ENCODE measurements at regions not wholly inside any gene's neighbourhood (a gene's known extent, or its start where the extent isn't known, plus 50 kb on each side); places are given as distances from the start of the nearest gene placed in this dataset.

DNA sequence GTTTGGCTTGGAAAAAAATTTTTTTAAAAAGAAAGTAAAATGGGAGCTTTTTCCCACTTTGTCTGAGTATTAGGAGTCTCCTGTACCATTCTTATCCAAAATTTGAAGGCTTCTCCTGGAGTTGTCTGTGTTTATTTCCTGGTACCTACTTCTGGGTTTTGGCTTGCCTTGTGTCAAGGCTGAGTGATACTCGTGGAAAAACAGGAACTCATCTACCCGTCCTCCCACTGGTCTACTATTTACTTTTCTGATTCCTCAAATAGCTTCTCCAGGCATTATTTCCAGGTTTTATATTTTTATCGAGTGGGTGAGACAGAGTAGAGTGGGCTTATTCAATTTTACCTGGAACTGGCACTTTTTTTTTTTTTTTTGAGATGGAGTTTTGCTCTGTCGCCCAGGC is 99.4 kb downstream of the RMI1 start:
- H3K27ac ChIP-seq, result no peak overlapping the region
- ATAC-seq (no peak), DNase-seq (ENCODE audit: low read depth in 1 of 2, low spot score in 1 of 2) (no peak), FAIRE-seq (no peak)
- ChIA-PET POLR2A (no interaction called here), CTCF (no interaction called here)
- no peaks in the 10 kb centered on the region for H3K9me3 ChIP-seq
- H3K4me3 ChIP-seq, result no peak overlapping the region
- no peaks in the 10 kb centered on the region; the same call in 2 of the 3 replicates for H3K4me1 ChIP-seq
- WGBS (ENCODE audit: missing lambda C conversion rate), result 27% methylated on average over 4 of the region's 4 CpGs
- H3K4me2 ChIP-seq, result peak overlapping the region; percentile 41; the same call in 2 of the 3 replicates
- TF ChIP-seq, protein P1, sequence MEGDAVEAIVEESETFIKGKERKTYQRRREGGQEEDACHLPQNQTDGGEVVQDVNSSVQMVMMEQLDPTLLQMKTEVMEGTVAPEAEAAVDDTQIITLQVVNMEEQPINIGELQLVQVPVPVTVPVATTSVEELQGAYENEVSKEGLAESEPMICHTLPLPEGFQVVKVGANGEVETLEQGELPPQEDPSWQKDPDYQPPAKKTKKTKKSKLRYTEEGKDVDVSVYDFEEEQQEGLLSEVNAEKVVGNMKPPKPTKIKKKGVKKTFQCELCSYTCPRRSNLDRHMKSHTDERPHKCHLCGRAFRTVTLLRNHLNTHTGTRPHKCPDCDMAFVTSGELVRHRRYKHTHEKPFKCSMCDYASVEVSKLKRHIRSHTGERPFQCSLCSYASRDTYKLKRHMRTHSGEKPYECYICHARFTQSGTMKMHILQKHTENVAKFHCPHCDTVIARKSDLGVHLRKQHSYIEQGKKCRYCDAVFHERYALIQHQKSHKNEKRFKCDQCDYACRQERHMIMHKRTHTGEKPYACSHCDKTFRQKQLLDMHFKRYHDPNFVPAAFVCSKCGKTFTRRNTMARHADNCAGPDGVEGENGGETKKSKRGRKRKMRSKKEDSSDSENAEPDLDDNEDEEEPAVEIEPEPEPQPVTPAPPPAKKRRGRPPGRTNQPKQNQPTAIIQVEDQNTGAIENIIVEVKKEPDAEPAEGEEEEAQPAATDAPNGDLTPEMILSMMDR (IDR thresholded peaks at IDR 0.05), result no peak
- TF ChIP-seq NPAS2 (CRISPR knock-in tag; IDR thresholded peaks at IDR 0.05; ENCODE audit: borderline replicate concordance) (no peak), POLR2A (IDR thresholded peaks at IDR 0.05; ENCODE audit: low read length) (no peak), EP300 (IDR thresholded peaks at IDR 0.05) (no peak), CHD2 (IDR thresholded peaks at IDR 0.05; ENCODE audit: low read length, partially characterized antibody) (no peak), JUNB (IDR thresholded peaks at IDR 0.05) (no peak), ZFP36 (IDR thresholded peaks at IDR 0.05; ENCODE audit: borderline replicate concordance, partially characterized antibody) (no peak), KDM1A (IDR thresholded peaks at IDR 0.05; ENCODE audit: low read depth) (no peak), MAZ (IDR thresholded peaks at IDR 0.05; ENCODE audit: borderline replicate concordance, low read depth, low read length) (no peak), JUN (IDR thresholded peaks at IDR 0.05) (no peak), FOSL2 (IDR thresholded peaks at IDR 0.05) (no peak), FOSL2 (CRISPR knock-in tag; IDR thresholded peaks at IDR 0.05) (no peak), CBX8 (IDR thresholded peaks at IDR 0.05) (no peak), RNF2 (IDR thresholded peaks at IDR 0.05; ENCODE audit: borderline replicate concordance, low read depth) (no peak), GATA3 (IDR thresholded peaks at IDR 0.05; ENCODE audit: borderline replicate concordance) (no peak)
- TF ChIP-seq, protein P2, sequence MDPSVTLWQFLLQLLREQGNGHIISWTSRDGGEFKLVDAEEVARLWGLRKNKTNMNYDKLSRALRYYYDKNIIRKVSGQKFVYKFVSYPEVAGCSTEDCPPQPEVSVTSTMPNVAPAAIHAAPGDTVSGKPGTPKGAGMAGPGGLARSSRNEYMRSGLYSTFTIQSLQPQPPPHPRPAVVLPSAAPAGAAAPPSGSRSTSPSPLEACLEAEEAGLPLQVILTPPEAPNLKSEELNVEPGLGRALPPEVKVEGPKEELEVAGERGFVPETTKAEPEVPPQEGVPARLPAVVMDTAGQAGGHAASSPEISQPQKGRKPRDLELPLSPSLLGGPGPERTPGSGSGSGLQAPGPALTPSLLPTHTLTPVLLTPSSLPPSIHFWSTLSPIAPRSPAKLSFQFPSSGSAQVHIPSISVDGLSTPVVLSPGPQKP (IDR thresholded peaks at IDR 0.05; ENCODE audit: low read depth, low read length), result no peak

DNA sequence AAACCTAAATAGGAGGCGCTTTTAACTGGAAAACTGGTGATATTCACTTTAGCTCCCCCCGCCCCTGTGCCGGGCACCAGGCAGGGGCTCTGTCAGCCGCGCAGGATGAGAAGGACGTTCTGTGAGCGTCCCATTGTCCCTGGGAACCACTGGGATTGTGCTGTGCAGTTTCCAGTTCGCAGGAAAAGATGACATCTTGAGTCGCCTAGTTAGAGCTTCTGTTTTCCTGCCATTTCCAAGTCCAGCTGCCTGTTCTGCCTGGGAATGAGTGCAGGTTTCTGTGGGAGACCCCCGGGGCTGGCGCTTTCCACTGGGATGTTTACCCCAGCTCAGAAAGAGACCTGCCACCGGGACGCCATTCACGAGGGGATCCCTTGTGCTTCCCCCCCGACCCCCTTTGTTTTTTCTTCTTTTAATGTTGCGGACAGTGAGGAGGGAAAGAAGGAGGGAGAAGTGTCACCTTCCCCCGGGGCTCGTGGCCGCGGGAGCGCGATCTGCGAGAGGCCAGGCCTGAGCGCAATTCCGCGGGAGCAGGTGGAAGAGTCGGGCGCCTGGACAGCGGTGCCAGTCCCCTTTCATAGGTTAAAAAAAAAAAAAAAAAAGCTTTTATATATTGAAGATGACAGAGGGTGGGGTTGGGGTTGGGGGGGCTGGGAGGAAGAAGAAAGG is 121.5 kb downstream of the RMI1 start:
- DNase-seq (ENCODE audit: low read depth in 1 of 2, low spot score in 1 of 2) (no peak), FAIRE-seq (no peak), ATAC-seq (no peak)
- WGBS (ENCODE audit: missing lambda C conversion rate), result 53% methylated on average over 29 of the region's 29 CpGs
- ChIA-PET CTCF (interaction anchor here (0.6 to 1.2 kb wide), 4 partner anchors 12 to 71 kb away, joined by 3 to 5 read pairs (median 3); no protein-coding TSS in a partner anchor), POLR2A (no interaction called here)
- no peak for TF ChIP-seq NPAS2 (CRISPR knock-in tag; IDR thresholded peaks at IDR 0.05; ENCODE audit: borderline replicate concordance)
- no peak for TF ChIP-seq HEYL (CRISPR knock-in tag; IDR thresholded peaks at IDR 0.05)
- TF ChIP-seq GATA3 (IDR thresholded peaks at IDR 0.05; ENCODE audit: borderline replicate concordance), result no peak
- no peak for TF ChIP-seq MAFK (IDR thresholded peaks at IDR 0.05; ENCODE audit: partially characterized antibody)
- no peak for TF ChIP-seq CBX8 (IDR thresholded peaks at IDR 0.05)
- Histone ChIP-seq H3K4me2 (peak overlapping the region; percentile 32; the same call in 2 of the 3 replicates), H3K9me3 (no peaks in the 10 kb centered on the region), H3K4me3 (no peak overlapping the region), H3K4me1 (no peaks in the 10 kb centered on the region), H3K27ac (no peak overlapping the region)

DNA sequence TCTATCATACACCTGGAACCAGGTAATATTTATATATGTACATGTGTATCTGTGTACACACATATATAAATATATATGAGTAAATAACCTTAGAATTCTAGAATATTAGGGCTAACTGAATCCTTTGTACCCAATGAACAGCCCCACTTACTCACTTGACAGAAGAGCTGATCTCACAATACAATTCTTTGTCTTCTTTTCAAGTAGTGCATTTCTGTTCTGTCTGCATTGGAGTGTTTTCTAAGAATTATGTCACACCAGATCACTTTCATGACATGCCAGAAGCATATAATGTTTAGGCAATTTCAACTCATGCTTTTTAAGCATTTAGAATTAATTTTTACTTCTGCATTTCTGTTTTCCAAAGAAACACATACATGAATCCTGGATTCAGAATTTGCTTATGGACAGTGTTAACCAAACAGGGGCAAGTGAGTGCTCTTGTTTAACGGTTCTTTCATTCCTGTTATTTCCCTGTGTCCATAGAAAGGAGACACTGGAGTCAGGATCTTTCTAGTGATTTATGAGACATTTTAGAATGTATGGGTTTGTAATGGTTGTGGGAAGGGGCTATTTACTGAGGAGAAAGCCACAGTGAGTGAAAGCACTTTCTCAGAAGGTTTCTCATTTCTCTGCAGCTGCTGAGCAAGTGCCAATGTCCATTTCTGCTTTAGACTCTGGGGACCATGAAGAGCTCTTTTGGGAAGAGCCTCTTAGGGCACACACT is 123.2 kb downstream of the RMI1 start:
- no peaks in the 10 kb centered on the region for H3K4me1 ChIP-seq
- H3K27ac ChIP-seq, result no peak overlapping the region
- TF ChIP-seq KDM5A (IDR thresholded peaks at IDR 0.05) (no peak), MAZ (IDR thresholded peaks at IDR 0.05; ENCODE audit: borderline replicate concordance, low read depth, low read length) (no peak), MYC (IDR thresholded peaks at IDR 0.05; ENCODE audit: borderline replicate concordance, low read length) (no peak), RCOR1 (IDR thresholded peaks at IDR 0.05; ENCODE audit: low read depth, low read length) (no peak), MAFK (IDR thresholded peaks at IDR 0.05; ENCODE audit: partially characterized antibody) (no peak), PHF8 (IDR thresholded peaks at IDR 0.05; ENCODE audit: borderline replicate concordance, low read depth) (no peak), ZSCAN20 (CRISPR knock-in tag; IDR thresholded peaks at IDR 0.05) (no peak), JUN (IDR thresholded peaks at IDR 0.05) (no peak), JUNB (IDR thresholded peaks at IDR 0.05) (no peak)
- TF ChIP-seq, protein P2 (IDR thresholded peaks at IDR 0.05; ENCODE audit: low read depth, low read length), result no peak
- ATAC-seq (no peak), FAIRE-seq (no peak), DNase-seq (ENCODE audit: low read depth in 1 of 2, low spot score in 1 of 2) (no peak)
- WGBS (ENCODE audit: missing lambda C conversion rate), result 23% methylated on average over 1 of the region's 1 CpG
- POLR2A ChIA-PET, result no interaction called here
- H3K4me3 ChIP-seq, result no peak overlapping the region
- no peaks in the 10 kb centered on the region for H3K9me3 ChIP-seq
- H3K4me2 ChIP-seq, result no peak overlapping the region
- CTCF ChIA-PET, result no interaction called here

All from A549 (cell line).